ENCODE measurements at regions not wholly inside any gene's neighbourhood (a gene's known extent, or its start where the extent isn't known, plus 50 kb on each side); places are given as distances from the start of the nearest gene placed in this dataset.

GRCh38 chr10:70974920-70975319, 86.6 kb upstream of the PCBD1 start:
- no peaks in the 10 kb centered on the region for H3K4me1 ChIP-seq (ENCODE audit: insufficient read depth)
- no peak for DNase-seq
- intact Hi-C loops (cut with DNase I), result no loop called here
- no peak for TF ChIP-seq CTCF (IDR thresholded peaks at IDR 0.05)
- TF ChIP-seq POLR2A (IDR thresholded peaks at IDR 0.05), result no peak
- TF ChIP-seq EP300 (IDR thresholded peaks at IDR 0.05), result no peak
- WGBS, 3 donors, result 33 to 37% (median 36%) methylated on average over 7 of the region's 7 CpGs
- no peak overlapping the region for H3K27ac ChIP-seq
- H3K4me3 ChIP-seq, result no peak overlapping the region
- no peaks in the 10 kb centered on the region for H3K36me3 ChIP-seq
- no peaks in the 10 kb centered on the region for H3K27me3 ChIP-seq
- H3K9me3 ChIP-seq, result no peaks in the 10 kb centered on the region

- Histone ChIP-seq H3K4me1 (ENCODE audit: insufficient read depth) (no peaks in the 10 kb centered on the region), H3K27ac (no peak overlapping the region), H3K27me3 (no peaks in the 10 kb centered on the region), H3K36me3 (no peaks in the 10 kb centered on the region), H3K9me3 (no peaks in the 10 kb centered on the region), H3K4me3 (no peak overlapping the region)
- WGBS, 3 donors, result 89 to 93% (median 90%) methylated on average over 6 of the region's 6 CpGs
- no peak for DNase-seq
- intact Hi-C loops (cut with DNase I), result no loop called here
- TF ChIP-seq EP300 (IDR thresholded peaks at IDR 0.05) (no peak), CTCF (IDR thresholded peaks at IDR 0.05) (no peak), POLR2A (IDR thresholded peaks at IDR 0.05) (no peak)
Observed at GRCh38 chr10:70976063-70976695, 87.8 kb upstream of the PCBD1 start.

DNA sequence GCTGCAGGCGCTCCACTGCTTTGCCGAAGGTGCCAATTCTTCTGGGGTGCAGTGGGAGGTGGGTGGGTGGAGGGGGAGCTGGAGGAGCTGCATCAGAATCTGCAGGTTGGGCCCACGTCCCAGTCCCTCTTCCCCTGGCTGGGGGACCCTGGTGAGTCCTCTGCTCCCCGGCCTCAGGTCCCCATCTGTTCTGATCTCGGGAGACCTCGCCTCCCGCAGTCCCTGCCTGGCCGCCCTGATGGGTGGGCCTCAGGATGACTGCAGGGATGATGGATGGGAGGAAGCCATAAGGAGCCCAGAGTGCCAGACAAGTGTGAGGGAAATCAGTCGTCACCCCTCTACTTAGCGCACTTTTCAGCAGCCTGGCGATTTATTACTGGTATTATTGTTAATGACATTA, 89.3 kb upstream of the PCBD1 start:
- Histone ChIP-seq H3K27me3 (no peaks in the 10 kb centered on the region), H3K36me3 (no peaks in the 10 kb centered on the region), H3K27ac (no peak overlapping the region), H3K4me1 (ENCODE audit: insufficient read depth) (no peaks in the 10 kb centered on the region), H3K9me3 (no peaks in the 10 kb centered on the region), H3K4me3 (no peak overlapping the region)
- intact Hi-C loops (cut with DNase I), result no loop called here
- DNase-seq, result no peak
- no peak for TF ChIP-seq CTCF (IDR thresholded peaks at IDR 0.05)
- no peak for TF ChIP-seq POLR2A (IDR thresholded peaks at IDR 0.05)
- TF ChIP-seq EP300 (IDR thresholded peaks at IDR 0.05), result no peak
- WGBS, 3 donors, result 65 to 78% (median 76%) methylated on average over 11 of the region's 11 CpGs

- no peaks in the 10 kb centered on the region for H3K4me1 ChIP-seq (ENCODE audit: insufficient read depth)
- DNase-seq, result no peak
- H3K27me3 ChIP-seq, result no peaks in the 10 kb centered on the region
- TF ChIP-seq EP300 (IDR thresholded peaks at IDR 0.05) (no peak), POLR2A (IDR thresholded peaks at IDR 0.05) (no peak), CTCF (IDR thresholded peaks at IDR 0.05) (no peak)
- H3K36me3 ChIP-seq, result no peaks in the 10 kb centered on the region
- no peak overlapping the region for H3K4me3 ChIP-seq
- intact Hi-C loops (cut with DNase I), result no loop called here
- H3K27ac ChIP-seq, result no peak overlapping the region
- WGBS, 3 donors, result 84 to 88% (median 85%) methylated on average over 6 of the region's 6 CpGs
- no peaks in the 10 kb centered on the region for H3K9me3 ChIP-seq
Observed at GRCh38 chr10:70978181-70978580, 89.8 kb upstream of the PCBD1 start.

Data from ovary (tissue), 7 donors.